Parathyroid adenoma (tissue), 2 donors: ENCODE measurements at regions not wholly inside any gene's neighbourhood (a gene's known extent, or its start where the extent isn't known, plus 50 kb on each side); places are given as distances from the start of the nearest gene placed in this dataset.

Experiments
- H2AFZ ChIP-seq: fragments of 300-600 bp; sonication (generic); one replicate; pipeline ENCODE4 v1.7.0; 2017; ENCODE audit warnings: antibody characterized with exemption, mild to moderate bottlenecking
- H3K27ac ChIP-seq: fragments of 300-600 bp; sonication (generic); one replicate; pipeline ENCODE4 v1.7.0; 2017
- H3K27me3 ChIP-seq: fragments of 300-600 bp; sonication (generic); one replicate; pipeline ENCODE4 v1.7.0; 2017; ENCODE audit warnings: low read length; ENCODE audit not compliant: control insufficient read depth, insufficient read depth
- H3K36me3 ChIP-seq: fragments of 300-600 bp; sonication (generic); one replicate; pipeline ENCODE4 v1.7.0; 2017; ENCODE audit warnings: low read length; ENCODE audit not compliant: control insufficient read depth, insufficient read depth
- H3K4me1 ChIP-seq: fragments of 300-600 bp; sonication (generic); one replicate; pipeline ENCODE4 v1.7.0; 2017; ENCODE audit warnings: control low read depth
- H3K4me2 ChIP-seq: fragments of 300-600 bp; sonication (generic); one replicate; pipeline ENCODE4 v1.7.0; 2017; ENCODE audit warnings: low read length
- H3K4me3 ChIP-seq: fragments of 300-600 bp; sonication (generic); one replicate; pipeline ENCODE4 v1.7.0; 2017; ENCODE audit warnings: low read depth, low read length
- H3K79me2 ChIP-seq: fragments of 300-600 bp; sonication (generic); one replicate; pipeline ENCODE4 v1.7.0; 2017; ENCODE audit warnings: control low read depth
- H3K9ac ChIP-seq: fragments of 300-600 bp; sonication (generic); one replicate; pipeline ENCODE4 v1.7.0; 2017; ENCODE audit warnings: mild to moderate bottlenecking
- H3K9me3 ChIP-seq: fragments of 300-600 bp; sonication (generic); one replicate; pipeline ENCODE4 v1.7.0; 2017; ENCODE audit warnings: low read length; ENCODE audit not compliant: control insufficient read depth
- TF ChIP-seq, protein P1 (sequence below): fragments of 300-600 bp; sonication (generic); IDR thresholded peaks from one replicate; pipeline ENCODE4 v1.7.0; 2017; ENCODE audit warnings: antibody characterized with exemption, mild to moderate bottlenecking
- donor health status: primary hyperparathyroidism.

DNA sequence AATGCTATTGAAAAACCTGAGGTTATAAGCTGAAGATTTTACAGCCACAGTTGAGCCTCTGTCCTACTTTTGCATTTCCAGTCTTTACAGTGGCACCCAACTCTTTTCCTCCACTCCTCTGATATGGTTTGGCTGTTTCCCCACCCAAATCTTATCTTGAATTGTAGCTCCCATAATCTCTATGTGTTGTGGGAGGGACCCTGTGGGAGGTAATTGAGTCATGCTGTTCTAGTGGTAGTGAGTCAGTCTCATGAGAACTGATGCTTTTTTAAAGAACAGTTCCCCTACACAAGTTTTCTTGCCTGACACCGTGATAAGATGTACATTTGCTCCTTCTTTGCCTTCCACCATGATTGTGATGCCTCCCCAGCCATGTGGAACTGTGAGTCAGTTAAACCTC lies 646.1 kb upstream of the SEMA6A start:
- Histone ChIP-seq H3K9me3 (no peaks in the 10 kb centered on the region), H3K4me1 (no peaks in the 10 kb centered on the region), H3K9ac (no peak overlapping the region), H2AFZ (no peak overlapping the region), H3K4me3 (no peak overlapping the region), H3K27me3 (no peaks in the 10 kb centered on the region), H3K36me3 (no peaks in the 10 kb centered on the region), H3K4me2 (no peak overlapping the region), H3K27ac (no peak overlapping the region), H3K79me2 (no peaks in the 10 kb centered on the region)
- TF ChIP-seq, protein P1, sequence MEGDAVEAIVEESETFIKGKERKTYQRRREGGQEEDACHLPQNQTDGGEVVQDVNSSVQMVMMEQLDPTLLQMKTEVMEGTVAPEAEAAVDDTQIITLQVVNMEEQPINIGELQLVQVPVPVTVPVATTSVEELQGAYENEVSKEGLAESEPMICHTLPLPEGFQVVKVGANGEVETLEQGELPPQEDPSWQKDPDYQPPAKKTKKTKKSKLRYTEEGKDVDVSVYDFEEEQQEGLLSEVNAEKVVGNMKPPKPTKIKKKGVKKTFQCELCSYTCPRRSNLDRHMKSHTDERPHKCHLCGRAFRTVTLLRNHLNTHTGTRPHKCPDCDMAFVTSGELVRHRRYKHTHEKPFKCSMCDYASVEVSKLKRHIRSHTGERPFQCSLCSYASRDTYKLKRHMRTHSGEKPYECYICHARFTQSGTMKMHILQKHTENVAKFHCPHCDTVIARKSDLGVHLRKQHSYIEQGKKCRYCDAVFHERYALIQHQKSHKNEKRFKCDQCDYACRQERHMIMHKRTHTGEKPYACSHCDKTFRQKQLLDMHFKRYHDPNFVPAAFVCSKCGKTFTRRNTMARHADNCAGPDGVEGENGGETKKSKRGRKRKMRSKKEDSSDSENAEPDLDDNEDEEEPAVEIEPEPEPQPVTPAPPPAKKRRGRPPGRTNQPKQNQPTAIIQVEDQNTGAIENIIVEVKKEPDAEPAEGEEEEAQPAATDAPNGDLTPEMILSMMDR = no peak

- H3K27ac ChIP-seq = no peak overlapping the region
- H3K79me2 ChIP-seq = no peaks in the 10 kb centered on the region
- H3K4me3 ChIP-seq = no peak overlapping the region
- no peak overlapping the region for H3K9ac ChIP-seq
- H3K9me3 ChIP-seq = no peaks in the 10 kb centered on the region
- H3K27me3 ChIP-seq = no peaks in the 10 kb centered on the region
- no peaks in the 10 kb centered on the region for H3K36me3 ChIP-seq
- no peaks in the 10 kb centered on the region for H3K4me1 ChIP-seq
- no peak overlapping the region for H3K4me2 ChIP-seq
- no peak overlapping the region for H2AFZ ChIP-seq
- TF ChIP-seq, protein P1 = no peak
These were observed 644.2 kb upstream of the SEMA6A start for GRCh38 chr5:117218789-117219188.

DNA sequence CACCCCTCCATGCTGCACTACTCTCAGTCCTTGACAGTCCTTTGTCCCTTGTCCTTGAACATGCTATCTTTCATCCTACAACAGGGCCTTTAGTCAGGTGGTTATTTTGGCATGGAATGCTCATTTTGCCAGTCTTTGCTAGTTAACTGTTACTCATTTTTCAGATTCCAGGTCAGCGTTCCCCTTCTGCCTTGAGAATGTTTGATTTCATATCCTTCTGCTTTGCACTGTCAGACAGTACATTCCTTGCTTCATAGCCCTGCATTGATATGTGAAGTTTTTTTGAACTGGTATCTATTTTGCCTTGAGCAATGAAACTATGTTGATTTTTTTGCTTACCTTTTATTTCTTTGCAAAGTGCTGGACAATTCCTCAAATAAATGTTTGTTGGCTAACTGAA lies 638.2 kb upstream of the SEMA6A start:
- Histone ChIP-seq H3K4me1 (no peaks in the 10 kb centered on the region), H3K79me2 (no peaks in the 10 kb centered on the region), H2AFZ (no peak overlapping the region)

DNA sequence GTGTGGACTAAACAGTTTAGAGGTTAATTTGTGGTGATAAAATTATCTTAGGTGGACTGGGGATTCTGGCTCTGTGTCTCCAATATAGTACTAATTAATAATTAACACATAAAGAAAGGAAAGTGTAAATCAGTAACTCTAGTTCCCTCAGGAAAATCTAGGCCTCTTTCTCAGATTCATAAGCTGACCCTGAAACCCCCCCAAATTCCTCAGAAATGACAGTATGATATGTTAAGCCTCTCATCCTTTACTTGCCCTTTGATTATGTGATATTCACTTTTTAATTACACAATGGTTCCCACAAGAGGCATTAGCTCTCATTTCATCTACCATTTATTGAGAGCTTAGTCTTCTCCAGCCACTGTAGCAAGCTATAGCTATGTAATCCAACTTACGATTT lies 636.2 kb upstream of the SEMA6A start:
- TF ChIP-seq, protein P1 = no peak
- H3K9me3 ChIP-seq = no peaks in the 10 kb centered on the region
- H2AFZ ChIP-seq = no peak overlapping the region
- no peaks in the 10 kb centered on the region for H3K36me3 ChIP-seq
- no peaks in the 10 kb centered on the region for H3K79me2 ChIP-seq
- no peaks in the 10 kb centered on the region for H3K4me1 ChIP-seq
- H3K4me3 ChIP-seq = no peak overlapping the region
- no peak overlapping the region for H3K9ac ChIP-seq
- H3K27ac ChIP-seq = no peak overlapping the region
- no peaks in the 10 kb centered on the region for H3K27me3 ChIP-seq
- H3K4me2 ChIP-seq = no peak overlapping the region

More for the DNA sequence above, 638.2 kb upstream of the SEMA6A start:
- no peak overlapping the region for H3K9ac ChIP-seq
- no peak overlapping the region for H3K27ac ChIP-seq
- no peak overlapping the region for H3K4me3 ChIP-seq
- TF ChIP-seq, protein P1 = no peak
- no peaks in the 10 kb centered on the region for H3K9me3 ChIP-seq
- no peaks in the 10 kb centered on the region for H3K27me3 ChIP-seq
- no peak overlapping the region for H3K4me2 ChIP-seq
- H3K36me3 ChIP-seq = no peaks in the 10 kb centered on the region

- H3K9me3 ChIP-seq = no peaks in the 10 kb centered on the region
- no peak overlapping the region for H3K27ac ChIP-seq
- H3K27me3 ChIP-seq = no peaks in the 10 kb centered on the region
- H3K4me2 ChIP-seq = no peak overlapping the region
- H3K79me2 ChIP-seq = no peaks in the 10 kb centered on the region
- TF ChIP-seq, protein P1 = no peak
- no peak overlapping the region for H2AFZ ChIP-seq
- H3K36me3 ChIP-seq = no peaks in the 10 kb centered on the region
- no peak overlapping the region for H3K9ac ChIP-seq
- H3K4me1 ChIP-seq = no peaks in the 10 kb centered on the region
- no peak overlapping the region for H3K4me3 ChIP-seq
These were observed 634.9 kb upstream of the SEMA6A start for GRCh38 chr5:117209479-117209878.
